Tibial nerve (tissue), 4 donors: ENCODE measurements at regions not wholly inside any gene's neighbourhood (a gene's known extent, or its start where the extent isn't known, plus 50 kb on each side); places are given as distances from the start of the nearest gene placed in this dataset.

Experiments used
- CTCF ChIP-seq, 5 experiments: fragments of 200-600 bp in 3 of 5; fragments of 450-650 bp in 2 of 5; sonication (generic) in 3 of 5; IDR thresholded peaks; one replicate each; pipeline ENCODE4 v1.5.1; 2016 to 2019; ENCODE audit warnings: antibody characterized with exemption in 5 of 5, mild to moderate bottlenecking in 3 of 5, moderate library complexity in 2 of 5
- EP300 ChIP-seq, 2 donors: sonication (generic); formaldehyde crosslinking; IDR thresholded peaks; one replicate each; pipeline ENCODE4 v1.6.1; 2017; ENCODE audit warnings: antibody characterized with exemption in 2 of 2, mild to moderate bottlenecking in 1 of 2
- POLR2A ChIP-seq, 2 donors: fragments of 450-650 bp; IDR thresholded peaks; one replicate each; pipeline ENCODE4 v1.6.1; 2017; ENCODE audit warnings: antibody characterized with exemption in 2 of 2, mild to moderate bottlenecking in 2 of 2, moderate library complexity in 2 of 2

GRCh38 chr4:56208103-56208502 lies 179.2 kb downstream of the AASDH start:
- TF ChIP-seq CTCF (IDR thresholded peaks at IDR 0.05) (no peak), POLR2A (IDR thresholded peaks at IDR 0.05) (no peak), EP300 (IDR thresholded peaks at IDR 0.05) (no peak)
